CD4-positive, alpha-beta T cell treated with Interleukin-4 for 1 hour (primary cell): ENCODE measurements at regions not wholly inside any gene's neighbourhood (a gene's known extent, or its start where the extent isn't known, plus 50 kb on each side); places are given as distances from the start of the nearest gene placed in this dataset.

Experiments
- DNase-seq, 2 donors: peaks; one replicate each; pipeline ENCODE4 v3.0.0-alpha.2; 2020 to 2022

GRCh38 chr1:59064592-59064991 is 232.3 kb upstream of the FGGY start:
- DNase-seq: no peak

GRCh38 chr1:59066236-59066635 is 230.7 kb upstream of the FGGY start:
- DNase-seq: no peak

- DNase-seq: no peak
Measured at GRCh38 chr1:59070610-59071009, 226.3 kb upstream of the FGGY start.

GRCh38 chr1:59071289-59071688 is 225.6 kb upstream of the FGGY start:
- peak in 1 of 2 donors; percentile 23 for DNase-seq

GRCh38 chr1:59071876-59072582 is 224.9 kb upstream of the FGGY start:
- DNase-seq: peak; percentile 20 to 27

GRCh38 chr1:59072583-59072947 is 224.3 kb upstream of the FGGY start:
- no peak for DNase-seq

GRCh38 chr1:59074598-59074997 is 222.3 kb upstream of the FGGY start:
- DNase-seq: no peak

GRCh38 chr1:59075021-59075420 is 221.9 kb upstream of the FGGY start:
- DNase-seq: no peak

GRCh38 chr1:59076612-59077011 is 220.3 kb upstream of the FGGY start:
- no peak for DNase-seq

GRCh38 chr1:59077466-59078069 is 219.3 kb upstream of the FGGY start:
- DNase-seq: no peak

- DNase-seq: no peak
Measured at GRCh38 chr1:59078070-59078800, 218.7 kb upstream of the FGGY start.

GRCh38 chr1:59078866-59079265 is 218.0 kb upstream of the FGGY start:
- DNase-seq: no peak

- DNase-seq: no peak
Measured at GRCh38 chr1:59079434-59080140, 217.3 kb upstream of the FGGY start.

- DNase-seq: no peak
Measured at GRCh38 chr1:59081181-59081580, 215.7 kb upstream of the FGGY start.

- no peak for DNase-seq
Measured at GRCh38 chr1:59081795-59082194, 215.1 kb upstream of the FGGY start.

- DNase-seq: no peak
Measured at GRCh38 chr1:59083946-59084865, 212.7 kb upstream of the FGGY start.

GRCh38 chr1:59085101-59085500 is 211.8 kb upstream of the FGGY start:
- no peak for DNase-seq

GRCh38 chr1:59089036-59089798 is 207.7 kb upstream of the FGGY start:
- no peak for DNase-seq

GRCh38 chr1:59089922-59090457 is 206.9 kb upstream of the FGGY start:
- no peak for DNase-seq

- no peak for DNase-seq
Measured at GRCh38 chr1:59092126-59092525, 204.8 kb upstream of the FGGY start.

GRCh38 chr1:59094001-59094400 is 202.9 kb upstream of the FGGY start:
- DNase-seq: no peak
